Endodermal cell (in vitro differentiated cells): ENCODE measurements at regions not wholly inside any gene's neighbourhood (a gene's known extent, or its start where the extent isn't known, plus 50 kb on each side); places are given as distances from the start of the nearest gene placed in this dataset.

Source experiments
- DNase-seq: peaks from one replicate; pipeline ENCODE4 v3.0.0-alpha.2; 2017
- H3K27ac ChIP-seq: 2 replicates; pipeline ENCODE4 v1.5.1; 2013; ENCODE audit warnings: mild to moderate bottlenecking, low read depth, low read length, moderate library complexity
- H3K27me3 ChIP-seq: 2 replicates; pipeline ENCODE4 v1.6.1; 2013; ENCODE audit warnings: mild to moderate bottlenecking, low read length, moderate library complexity; ENCODE audit not compliant: insufficient read depth, control insufficient read depth, poor library complexity, severe bottlenecking
- H3K36me3 ChIP-seq: 2 replicates; pipeline ENCODE4 v1.7.0; 2013; ENCODE audit warnings: mild to moderate bottlenecking, low read length, moderate library complexity; ENCODE audit not compliant: control insufficient read depth, insufficient read depth
- H3K4me1 ChIP-seq: one replicate; pipeline ENCODE4 v1.7.0; 2013; ENCODE audit warnings: low read length; ENCODE audit not compliant: control insufficient read depth, insufficient read depth
- H3K4me3 ChIP-seq: 2 replicates; pipeline ENCODE4 v1.5.1; 2013; ENCODE audit warnings: mild to moderate bottlenecking, low read length, moderate library complexity
- H3K9ac ChIP-seq: 2 replicates; pipeline ENCODE4 v1.6.1; 2013; ENCODE audit warnings: mild to moderate bottlenecking, low read length, moderate library complexity; ENCODE audit not compliant: poor library complexity, severe bottlenecking; ENCODE audit errors: extremely low read depth
- H3K9me3 ChIP-seq: 2 replicates; pipeline ENCODE4 v1.6.1; 2013; ENCODE audit warnings: mild to moderate bottlenecking, low read length, moderate library complexity; ENCODE audit not compliant: control insufficient read depth
- H3K27ac Mint-ChIP-seq: 2 replicates; pipeline ENCODE4 v1.8.0; 2020; ENCODE audit warnings: mixed read lengths
- H3K27me3 Mint-ChIP-seq: 2 replicates; pipeline ENCODE4 v1.8.0; 2021; ENCODE audit warnings: mild to moderate bottlenecking, mixed read lengths; ENCODE audit not compliant: insufficient read depth
- H3K36me3 Mint-ChIP-seq: 2 replicates; pipeline ENCODE4 v1.8.0; 2020; ENCODE audit warnings: low read depth, mixed read lengths
- H3K4me1 Mint-ChIP-seq: 2 replicates; pipeline ENCODE4 v1.8.0; 2020; ENCODE audit warnings: mixed read lengths
- H3K4me3 Mint-ChIP-seq: 2 replicates; pipeline ENCODE4 v1.8.0; 2020; ENCODE audit warnings: mild to moderate bottlenecking, moderate library complexity, mixed read lengths
- H3K9me3 Mint-ChIP-seq: 2 replicates; pipeline ENCODE4 v1.8.0; 2020; ENCODE audit warnings: mild to moderate bottlenecking, mixed read lengths
- CTCF ChIP-seq: fragments of 200-600 bp; sonication (generic); conservative IDR thresholded peaks from 2 replicates; pipeline ENCODE4 v1.5.0; 2021; ENCODE audit warnings: antibody characterized with exemption, mild to moderate bottlenecking
- WGBS, 2 experiments: methylation state at CpG; one replicate each; pipeline versions ENCODE4 v1.1.5 to v1.1.7; 2013; ENCODE audit warnings: missing lambda C conversion rate in 2 of 2, mixed read lengths in 1 of 2; ENCODE audit not compliant: insufficient coverage in 1 of 2, insufficient read length in 1 of 2; 5-methylcytosine and 5-hydroxymethylcytosine counted together

- peaks cover 19% of the 10 kb centered on the region for H3K36me3 Mint-ChIP-seq
- no peaks in the 10 kb centered on the region for H3K27me3 Mint-ChIP-seq
- no peak overlapping the region for H3K4me3 Mint-ChIP-seq
- WGBS, 2 experiments = 89 to 100% methylated on average over 1 to 2 of the region's 2 CpGs
- Histone ChIP-seq H3K27me3 (no peaks in the 10 kb centered on the region), H3K9ac (no peak overlapping the region), H3K36me3 (no peaks in the 10 kb centered on the region), H3K9me3 (peaks cover 20% of the 10 kb centered on the region), H3K27ac (no peak overlapping the region), H3K4me1 (no peaks in the 10 kb centered on the region), H3K4me3 (no peak overlapping the region)
- H3K27ac Mint-ChIP-seq = no peak overlapping the region
- TF ChIP-seq CTCF = no peak
- peaks cover 14% of the 10 kb centered on the region for H3K9me3 Mint-ChIP-seq
- no peak for DNase-seq
- peaks cover 11% of the 10 kb centered on the region for H3K4me1 Mint-ChIP-seq
These were observed 975.7 kb downstream of the TTLL7 start for GRCh38 chr1:83023212-83023611.

DNA sequence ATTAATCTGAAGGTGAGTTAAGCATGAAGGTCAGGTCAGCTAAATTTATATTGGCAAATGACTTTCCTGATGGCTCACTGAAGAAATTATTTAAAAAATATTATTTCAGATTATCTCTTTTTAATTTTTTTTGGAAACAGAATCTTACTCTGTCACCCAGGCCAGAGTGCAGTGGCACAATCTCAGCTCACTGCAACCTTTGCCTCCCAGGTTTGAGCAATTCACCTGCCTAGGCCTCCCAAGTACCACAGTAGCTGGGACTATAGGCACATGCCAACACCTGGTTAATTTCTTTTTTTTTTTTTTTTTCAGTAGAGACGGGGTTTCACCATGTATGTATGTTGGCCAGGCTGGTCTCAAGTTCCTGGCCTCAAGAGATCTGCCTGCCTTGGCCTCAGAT, 976.7 kb downstream of the TTLL7 start:
- H3K36me3 Mint-ChIP-seq = peaks cover 19% of the 10 kb centered on the region
- 88% methylated on average over 1 of the region's 1 CpG; no CpG with 5 or more reads in 1 of the 2 experiments for WGBS, 2 experiments
- no peak overlapping the region for H3K9ac ChIP-seq
- DNase-seq = no peak
- H3K4me3 Mint-ChIP-seq = no peak overlapping the region
- H3K27ac Mint-ChIP-seq = no peak overlapping the region
- H3K27ac ChIP-seq = no peak overlapping the region
- H3K9me3 Mint-ChIP-seq = peaks cover 14% of the 10 kb centered on the region
- H3K9me3 ChIP-seq = peaks cover 20% of the 10 kb centered on the region
- H3K27me3 ChIP-seq = no peaks in the 10 kb centered on the region
- no peak overlapping the region for H3K4me3 ChIP-seq
- H3K36me3 ChIP-seq = no peaks in the 10 kb centered on the region
- peaks cover 9% of the 10 kb centered on the region for H3K4me1 Mint-ChIP-seq
- no peak for TF ChIP-seq CTCF
- H3K27me3 Mint-ChIP-seq = no peaks in the 10 kb centered on the region
- H3K4me1 ChIP-seq = no peaks in the 10 kb centered on the region

DNA sequence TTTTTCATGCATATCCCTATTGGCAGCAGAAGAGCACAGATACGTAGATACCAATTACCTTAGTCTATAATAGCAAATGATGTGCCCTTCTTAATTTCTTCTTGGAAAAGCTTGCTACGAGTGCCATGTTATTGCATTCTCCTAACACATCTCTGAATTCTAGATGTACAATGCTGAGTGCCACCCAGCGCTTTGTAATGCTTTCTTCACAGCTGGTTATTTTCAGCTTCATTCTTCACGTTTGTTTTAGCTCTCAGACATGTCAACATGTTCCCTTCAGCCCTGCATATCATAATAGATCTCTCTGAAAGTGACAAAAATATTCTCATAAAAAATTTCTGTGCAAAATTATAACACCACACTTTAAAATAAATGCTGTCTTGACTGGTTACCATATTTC, 981.2 kb downstream of the TTLL7 start:
- H3K4me1 Mint-ChIP-seq = no peaks in the 10 kb centered on the region
- H3K9me3 ChIP-seq = peaks cover 20% of the 10 kb centered on the region
- no peak overlapping the region for H3K27ac ChIP-seq
- no peak overlapping the region for H3K9ac ChIP-seq
- no peak for DNase-seq
- peaks cover 19% of the 10 kb centered on the region for H3K36me3 Mint-ChIP-seq
- no peak overlapping the region for H3K4me3 Mint-ChIP-seq
- no peak for TF ChIP-seq CTCF
- H3K4me3 ChIP-seq = no peak overlapping the region
- H3K4me1 ChIP-seq = no peaks in the 10 kb centered on the region
- no peaks in the 10 kb centered on the region for H3K36me3 ChIP-seq
- no peak overlapping the region for H3K27ac Mint-ChIP-seq
- WGBS, 2 experiments = 78 to 88% methylated on average over 3 to 4 of the region's 4 CpGs
- no peaks in the 10 kb centered on the region for H3K27me3 Mint-ChIP-seq
- peaks cover 14% of the 10 kb centered on the region for H3K9me3 Mint-ChIP-seq
- no peaks in the 10 kb centered on the region for H3K27me3 ChIP-seq
